ENCODE measurements at regions not wholly inside any gene's neighbourhood (a gene's known extent, or its start where the extent isn't known, plus 50 kb on each side); places are given as distances from the start of the nearest gene placed in this dataset.
A peak's percentile ranks its signal among the peaks of the same experiment; 100 is the strongest.

DNA sequence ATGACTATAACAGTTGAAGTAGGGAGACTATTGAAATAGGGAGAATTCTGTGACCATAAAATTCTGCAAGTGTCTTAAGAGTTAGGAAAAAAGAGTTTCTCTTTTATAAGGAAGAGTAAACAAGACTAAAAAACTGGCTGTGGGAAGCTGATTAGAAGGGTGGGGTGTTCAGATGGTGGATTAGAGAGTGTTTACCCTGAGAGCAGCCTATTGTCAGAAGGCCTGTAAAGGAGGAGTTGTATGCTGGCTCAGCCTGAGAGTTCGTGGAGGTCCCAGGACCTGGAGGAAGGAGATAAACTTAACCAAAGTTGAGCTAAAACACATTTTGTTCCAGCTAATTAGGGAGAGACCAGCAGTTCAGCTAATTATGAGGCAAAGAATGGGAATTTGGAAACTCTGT lies 629.7 kb downstream of the PCDH7 start:
- DNase-seq (ENCODE audit: unreplicated experiment) = no peak
- Mint-ChIP-seq H3K4me1 (ENCODE audit: insufficient read depth, unreplicated experiment) (peaks cover 6% of the 10 kb centered on the region), H3K9me3 (ENCODE audit: unreplicated experiment) (no peaks in the 10 kb centered on the region), H3K27ac (ENCODE audit: low read depth, unreplicated experiment) (no peak overlapping the region), H3K4me3 (ENCODE audit: unreplicated experiment) (no peak overlapping the region), H3K36me3 (ENCODE audit: insufficient read depth, unreplicated experiment) (no peaks in the 10 kb centered on the region), H3K27me3 (ENCODE audit: insufficient read depth, unreplicated experiment) (no peaks in the 10 kb centered on the region)
- intact Hi-C loops (cut with micrococcal nuclease) = no loop called here
- BruUV-seq (replicated peaks) = no TSS peak
- TF ChIP-seq, protein P1, sequence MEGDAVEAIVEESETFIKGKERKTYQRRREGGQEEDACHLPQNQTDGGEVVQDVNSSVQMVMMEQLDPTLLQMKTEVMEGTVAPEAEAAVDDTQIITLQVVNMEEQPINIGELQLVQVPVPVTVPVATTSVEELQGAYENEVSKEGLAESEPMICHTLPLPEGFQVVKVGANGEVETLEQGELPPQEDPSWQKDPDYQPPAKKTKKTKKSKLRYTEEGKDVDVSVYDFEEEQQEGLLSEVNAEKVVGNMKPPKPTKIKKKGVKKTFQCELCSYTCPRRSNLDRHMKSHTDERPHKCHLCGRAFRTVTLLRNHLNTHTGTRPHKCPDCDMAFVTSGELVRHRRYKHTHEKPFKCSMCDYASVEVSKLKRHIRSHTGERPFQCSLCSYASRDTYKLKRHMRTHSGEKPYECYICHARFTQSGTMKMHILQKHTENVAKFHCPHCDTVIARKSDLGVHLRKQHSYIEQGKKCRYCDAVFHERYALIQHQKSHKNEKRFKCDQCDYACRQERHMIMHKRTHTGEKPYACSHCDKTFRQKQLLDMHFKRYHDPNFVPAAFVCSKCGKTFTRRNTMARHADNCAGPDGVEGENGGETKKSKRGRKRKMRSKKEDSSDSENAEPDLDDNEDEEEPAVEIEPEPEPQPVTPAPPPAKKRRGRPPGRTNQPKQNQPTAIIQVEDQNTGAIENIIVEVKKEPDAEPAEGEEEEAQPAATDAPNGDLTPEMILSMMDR (IDR thresholded peaks at IDR 0.05; ENCODE audit: unreplicated experiment) = no peak
- ChIA-PET CTCF (interaction anchor here (0.6 to 1.4 kb wide), 2 partner anchors 144 to 343 kb away, joined by 4 to 5 read pairs; no protein-coding TSS in a partner anchor), POLR2A (no interaction called here)

DNA sequence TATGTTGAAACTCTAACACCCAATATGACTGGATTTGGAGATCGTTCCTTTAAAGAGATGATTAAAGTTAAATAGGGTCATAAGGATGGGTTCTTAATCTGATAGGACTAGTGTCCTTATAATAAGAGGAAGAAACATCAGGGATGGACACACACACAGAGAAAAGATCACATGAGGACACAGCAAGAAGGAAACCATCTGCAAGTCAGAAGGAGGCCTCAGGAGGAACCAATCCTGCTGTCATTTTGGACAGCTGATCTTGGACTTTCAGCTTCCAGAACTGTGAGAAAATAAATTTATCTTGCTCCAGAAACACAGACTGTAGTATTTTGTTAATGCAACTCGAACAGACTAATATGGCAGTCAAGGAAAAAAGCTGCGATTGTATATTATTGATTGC lies 631.5 kb downstream of the PCDH7 start:
- H3K9me3 Mint-ChIP-seq (ENCODE audit: unreplicated experiment) = no peaks in the 10 kb centered on the region
- ChIA-PET CTCF (interaction anchor here (0.7 to 1.0 kb wide), 2 partner anchors 23 to 632 kb away, joined by 3 read pairs; no protein-coding TSS in a partner anchor), POLR2A (no interaction called here)
- no peak overlapping the region for H3K4me3 Mint-ChIP-seq (ENCODE audit: unreplicated experiment)
- intact Hi-C loops (cut with micrococcal nuclease) = no loop called here
- H3K36me3 Mint-ChIP-seq (ENCODE audit: insufficient read depth, unreplicated experiment) = no peaks in the 10 kb centered on the region
- H3K27me3 Mint-ChIP-seq (ENCODE audit: insufficient read depth, unreplicated experiment) = no peaks in the 10 kb centered on the region
- peaks cover 6% of the 10 kb centered on the region for H3K4me1 Mint-ChIP-seq (ENCODE audit: insufficient read depth, unreplicated experiment)
- H3K27ac Mint-ChIP-seq (ENCODE audit: low read depth, unreplicated experiment) = no peak overlapping the region
- no TSS peak for BruUV-seq (replicated peaks)
- no peak for DNase-seq (ENCODE audit: unreplicated experiment)
- TF ChIP-seq, protein P1 (IDR thresholded peaks at IDR 0.05; ENCODE audit: unreplicated experiment) = no peak

DNA sequence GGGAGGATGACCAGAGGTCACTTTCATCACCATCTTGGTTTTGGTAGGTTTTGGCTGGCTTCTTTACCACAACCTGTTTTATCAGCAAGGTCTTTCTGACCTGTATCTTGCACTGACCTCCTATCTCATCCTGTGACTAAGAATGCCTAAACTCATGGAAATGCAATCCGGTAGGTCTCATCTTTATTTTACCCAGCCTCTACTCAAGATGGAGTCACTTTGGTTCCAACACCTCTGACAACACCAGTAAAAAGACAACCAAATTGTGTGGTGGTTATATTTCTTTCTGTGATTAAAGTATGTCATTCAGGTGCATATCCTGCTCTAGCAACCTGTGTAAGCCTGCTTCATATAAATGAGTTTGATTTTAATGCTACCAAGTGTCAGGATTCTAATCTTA lies 636.7 kb downstream of the PCDH7 start:
- DNase-seq (ENCODE audit: unreplicated experiment) = no peak
- BruUV-seq (replicated peaks) = no TSS peak
- intact Hi-C loops (cut with micrococcal nuclease) = no loop called here
- Mint-ChIP-seq H3K36me3 (ENCODE audit: insufficient read depth, unreplicated experiment) (no peaks in the 10 kb centered on the region), H3K4me1 (ENCODE audit: insufficient read depth, unreplicated experiment) (no peaks in the 10 kb centered on the region), H3K9me3 (ENCODE audit: unreplicated experiment) (no peaks in the 10 kb centered on the region), H3K27me3 (ENCODE audit: insufficient read depth, unreplicated experiment) (no peaks in the 10 kb centered on the region), H3K4me3 (ENCODE audit: unreplicated experiment) (no peak overlapping the region), H3K27ac (ENCODE audit: low read depth, unreplicated experiment) (no peak overlapping the region)
- TF ChIP-seq, protein P1 (IDR thresholded peaks at IDR 0.05; ENCODE audit: unreplicated experiment) = no peak
- CTCF ChIA-PET = no interaction called here
- POLR2A ChIA-PET = no interaction called here

DNA sequence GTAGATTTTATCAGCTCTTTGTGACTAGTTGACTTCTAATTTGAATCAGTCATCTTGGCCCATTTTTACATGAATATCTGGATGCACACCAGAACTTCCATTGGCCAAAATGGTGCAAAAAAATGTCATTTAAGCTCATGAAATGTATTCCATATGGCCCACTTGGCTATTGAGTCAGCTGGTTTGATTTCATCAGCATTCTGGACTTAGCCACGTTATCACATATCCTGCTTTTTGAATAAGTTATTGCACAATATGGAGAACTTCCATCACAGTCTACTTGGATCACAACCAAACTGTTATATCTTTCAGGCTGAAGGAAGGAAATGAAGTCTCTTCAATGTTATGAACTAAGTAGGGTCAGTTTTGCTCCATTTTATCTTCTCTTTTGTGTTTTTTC lies 640.6 kb downstream of the PCDH7 start:
- Mint-ChIP-seq H3K9me3 (ENCODE audit: unreplicated experiment) (peaks cover 9% of the 10 kb centered on the region), H3K4me1 (ENCODE audit: insufficient read depth, unreplicated experiment) (peaks cover 6% of the 10 kb centered on the region), H3K4me3 (ENCODE audit: unreplicated experiment) (no peak overlapping the region), H3K27ac (ENCODE audit: low read depth, unreplicated experiment) (no peak overlapping the region), H3K27me3 (ENCODE audit: insufficient read depth, unreplicated experiment) (no peaks in the 10 kb centered on the region), H3K36me3 (ENCODE audit: insufficient read depth, unreplicated experiment) (no peaks in the 10 kb centered on the region)
- no TSS peak for BruUV-seq (replicated peaks)
- CTCF ChIA-PET = interaction anchor here (0.6 to 0.9 kb wide), 3 partner anchors 9 to 332 kb away, joined by 3 to 6 read pairs (median 3); no protein-coding TSS in a partner anchor
- TF ChIP-seq, protein P1 (IDR thresholded peaks at IDR 0.05; ENCODE audit: unreplicated experiment) = no peak
- POLR2A ChIA-PET = interaction anchor here (0.5 kb wide), 1 partner anchor 611 kb away, joined by 4 read pairs; no protein-coding TSS in a partner anchor
- intact Hi-C loops (cut with micrococcal nuclease) = no loop called here
- DNase-seq (ENCODE audit: unreplicated experiment) = peak; percentile 30

All from MCF 10A (cell line).